ENCODE measurements at regions not wholly inside any gene's neighbourhood (a gene's known extent, or its start where the extent isn't known, plus 50 kb on each side); places are given as distances from the start of the nearest gene placed in this dataset.
"Not testable (repeated sequence)": the region's sequence is repeated elsewhere in the genome, so short reads cannot be mapped to it uniquely, and the experiment has no call there.

DNA sequence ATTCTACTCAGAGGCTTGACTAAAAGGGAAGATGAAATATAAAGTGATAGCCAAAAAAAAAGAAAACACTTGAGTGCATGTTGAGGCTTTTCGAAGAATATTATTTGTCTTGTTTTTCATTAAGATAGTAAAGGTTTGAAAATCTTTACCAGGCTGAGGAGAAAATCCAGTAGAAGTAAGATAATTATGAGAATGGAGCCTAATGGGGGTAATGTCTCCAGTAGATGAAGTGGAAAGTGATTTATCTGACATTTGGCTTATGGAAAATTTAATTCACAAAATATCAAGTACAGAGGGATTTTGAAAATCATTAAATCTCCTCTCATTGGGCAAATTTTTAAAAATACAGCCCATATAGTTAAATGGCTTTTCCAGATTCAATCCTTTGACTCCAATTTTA is 274.9 kb downstream of the SPRY2 start:
- no peaks in the 10 kb centered on the region for H3K27me3 Mint-ChIP-seq (ENCODE audit: low read depth)
- Histone ChIP-seq H4K20me1 (ENCODE audit: control insufficient read depth, insufficient read depth, insufficient read length) (no peaks in the 10 kb centered on the region), H2AFZ (ENCODE audit: low read length) (no peak overlapping the region), H2BK20ac (ENCODE audit: low read depth, low read length, poor library complexity, severe bottlenecking) (no peak overlapping the region), H2BK5ac (ENCODE audit: insufficient read length, low read length) (no peak overlapping the region), H3K9ac (ENCODE audit: extremely low read depth, insufficient read length, low read length) (no peak overlapping the region), H2BK120ac (ENCODE audit: low read depth, low read length, poor library complexity, severe bottlenecking) (no peak overlapping the region), H3K23ac (ENCODE audit: insufficient read length, low read depth, low read length) (no peak overlapping the region), H3K18ac (ENCODE audit: insufficient read length, low read depth, low read length) (no peak overlapping the region), H3K9me3 (ENCODE audit: control insufficient read depth, low read depth, low read length) (no peaks in the 10 kb centered on the region), H3K56ac (ENCODE audit: insufficient read length, low read depth, low read length) (no peak overlapping the region), H4K91ac (ENCODE audit: insufficient read length, low read depth, low read length) (no peak overlapping the region), H3K79me1 (ENCODE audit: insufficient read depth, low read depth, low read length, poor library complexity, severe bottlenecking) (no peaks in the 10 kb centered on the region), H3K79me2 (ENCODE audit: insufficient read depth, low read length) (no peaks in the 10 kb centered on the region), H3K4me2 (ENCODE audit: insufficient read depth, insufficient read length, low read length) (no peak overlapping the region), H3T11ph (ENCODE audit: low read length) (no peak overlapping the region), H3K27ac (ENCODE audit: insufficient read length, low read depth, low read length) (no peak overlapping the region), H3K4me1 (ENCODE audit: insufficient read depth, low read length) (no peaks in the 10 kb centered on the region), H2BK12ac (ENCODE audit: insufficient read length, low read depth, low read length) (no peak overlapping the region), H4K8ac (replicated peaks; ENCODE audit: insufficient read length, low read depth, low read length) (no peak overlapping the region), H3K4ac (ENCODE audit: low read depth, low read length) (no peak overlapping the region), H2BK15ac (ENCODE audit: low read depth, low read length) (no peak overlapping the region), H4K5ac (ENCODE audit: insufficient read length, low read depth, low read length) (no peak overlapping the region), H3K27me3 (ENCODE audit: insufficient read depth, low read length) (no peaks in the 10 kb centered on the region), H3K23me2 (ENCODE audit: insufficient read length, low read depth, low read length, poor library complexity, severe bottlenecking) (no peaks in the 10 kb centered on the region), H3K14ac (ENCODE audit: insufficient read depth, low read length) (no peak overlapping the region), H2AK5ac (ENCODE audit: insufficient read length, low read length) (no peak overlapping the region)
- H3K36me3 Mint-ChIP-seq (ENCODE audit: insufficient read depth in 1 of 3, low read depth in 3 of 3): no peaks in the 10 kb centered on the region; a peak in 1 of 7 replicates
- no peak overlapping the region for H3K27ac Mint-ChIP-seq
- H3K4me1 Mint-ChIP-seq: peaks cover 10 to 12% of the 10 kb centered on the region in 2 experiments
- no peak for DNase-seq
- 0 out of 5 replicates have a peak, but pooled peaks cover 0 to 2% of the 10 kb centered on the region in 2 experiments for H3K9me3 Mint-ChIP-seq
- no peak overlapping the region for H3K4me3 Mint-ChIP-seq
- TF ChIP-seq, protein P1, sequence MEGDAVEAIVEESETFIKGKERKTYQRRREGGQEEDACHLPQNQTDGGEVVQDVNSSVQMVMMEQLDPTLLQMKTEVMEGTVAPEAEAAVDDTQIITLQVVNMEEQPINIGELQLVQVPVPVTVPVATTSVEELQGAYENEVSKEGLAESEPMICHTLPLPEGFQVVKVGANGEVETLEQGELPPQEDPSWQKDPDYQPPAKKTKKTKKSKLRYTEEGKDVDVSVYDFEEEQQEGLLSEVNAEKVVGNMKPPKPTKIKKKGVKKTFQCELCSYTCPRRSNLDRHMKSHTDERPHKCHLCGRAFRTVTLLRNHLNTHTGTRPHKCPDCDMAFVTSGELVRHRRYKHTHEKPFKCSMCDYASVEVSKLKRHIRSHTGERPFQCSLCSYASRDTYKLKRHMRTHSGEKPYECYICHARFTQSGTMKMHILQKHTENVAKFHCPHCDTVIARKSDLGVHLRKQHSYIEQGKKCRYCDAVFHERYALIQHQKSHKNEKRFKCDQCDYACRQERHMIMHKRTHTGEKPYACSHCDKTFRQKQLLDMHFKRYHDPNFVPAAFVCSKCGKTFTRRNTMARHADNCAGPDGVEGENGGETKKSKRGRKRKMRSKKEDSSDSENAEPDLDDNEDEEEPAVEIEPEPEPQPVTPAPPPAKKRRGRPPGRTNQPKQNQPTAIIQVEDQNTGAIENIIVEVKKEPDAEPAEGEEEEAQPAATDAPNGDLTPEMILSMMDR (conservative IDR thresholded peaks at IDR 0.05): no peak
- no CpG with 5 or more reads among the region's 1 CpG for WGBS (ENCODE audit: extremely low coverage, insufficient read length, low lambda C conversion rate)

DNA sequence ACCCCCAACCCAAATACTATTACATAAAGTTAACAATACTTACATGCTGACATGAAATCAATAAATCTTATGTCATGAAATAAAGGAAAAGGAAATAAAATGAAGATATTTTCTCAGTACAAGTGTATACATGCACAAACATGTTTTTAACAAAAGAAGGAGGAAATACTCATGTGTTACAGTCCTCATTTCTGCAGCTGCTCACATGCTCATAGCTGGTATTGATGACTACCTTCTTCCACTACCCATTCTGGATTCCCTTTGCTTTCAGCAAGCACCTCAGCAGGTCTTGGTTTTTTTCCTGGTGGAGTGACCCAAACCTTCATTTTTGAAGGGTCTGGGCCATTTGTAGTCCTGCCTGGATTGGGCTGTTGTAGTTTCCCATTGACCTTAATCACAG is 278.5 kb downstream of the SPRY2 start:
- H4K91ac ChIP-seq (ENCODE audit: insufficient read length, low read depth, low read length); H3K4me3 Mint-ChIP-seq; H3K18ac ChIP-seq (ENCODE audit: insufficient read length, low read depth, low read length); H4K5ac ChIP-seq (ENCODE audit: insufficient read length, low read depth, low read length); H3K4ac ChIP-seq (ENCODE audit: low read depth, low read length); H2BK12ac ChIP-seq (ENCODE audit: insufficient read length, low read depth, low read length); DNase-seq; H3K14ac ChIP-seq (ENCODE audit: insufficient read depth, low read length); H4K20me1 ChIP-seq (ENCODE audit: control insufficient read depth, insufficient read depth, insufficient read length); H3K9me3 Mint-ChIP-seq; H3K27me3 Mint-ChIP-seq (ENCODE audit: low read depth); H3K27me3 ChIP-seq (ENCODE audit: insufficient read depth, low read length); H3T11ph ChIP-seq (ENCODE audit: low read length); H3K27ac Mint-ChIP-seq; H3K4me1 ChIP-seq (ENCODE audit: insufficient read depth, low read length); H3K9ac ChIP-seq (ENCODE audit: extremely low read depth, insufficient read length, low read length); H3K4me2 ChIP-seq (ENCODE audit: insufficient read depth, insufficient read length, low read length); H3K4me1 Mint-ChIP-seq; H2BK120ac ChIP-seq (ENCODE audit: low read depth, low read length, poor library complexity, severe bottlenecking); H3K23me2 ChIP-seq (ENCODE audit: insufficient read length, low read depth, low read length, poor library complexity, severe bottlenecking); H4K8ac ChIP-seq (replicated peaks; ENCODE audit: insufficient read length, low read depth, low read length); H3K27ac ChIP-seq (ENCODE audit: insufficient read length, low read depth, low read length); H2AFZ ChIP-seq (ENCODE audit: low read length); H2AK5ac ChIP-seq (ENCODE audit: insufficient read length, low read length); H2BK20ac ChIP-seq (ENCODE audit: low read depth, low read length, poor library complexity, severe bottlenecking); H2BK15ac ChIP-seq (ENCODE audit: low read depth, low read length); H3K79me2 ChIP-seq (ENCODE audit: insufficient read depth, low read length); H3K79me1 ChIP-seq (ENCODE audit: insufficient read depth, low read depth, low read length, poor library complexity, severe bottlenecking); H2BK5ac ChIP-seq (ENCODE audit: insufficient read length, low read length); H3K9me3 ChIP-seq (ENCODE audit: control insufficient read depth, low read depth, low read length); H3K56ac ChIP-seq (ENCODE audit: insufficient read length, low read depth, low read length); H3K23ac ChIP-seq (ENCODE audit: insufficient read length, low read depth, low read length); H3K36me3 Mint-ChIP-seq (ENCODE audit: insufficient read depth in 1 of 3, low read depth in 3 of 3): not testable (repeated sequence)
